ENCODE measurements at regions not wholly inside any gene's neighbourhood (a gene's known extent, or its start where the extent isn't known, plus 50 kb on each side); places are given as distances from the start of the nearest gene placed in this dataset.

DNA sequence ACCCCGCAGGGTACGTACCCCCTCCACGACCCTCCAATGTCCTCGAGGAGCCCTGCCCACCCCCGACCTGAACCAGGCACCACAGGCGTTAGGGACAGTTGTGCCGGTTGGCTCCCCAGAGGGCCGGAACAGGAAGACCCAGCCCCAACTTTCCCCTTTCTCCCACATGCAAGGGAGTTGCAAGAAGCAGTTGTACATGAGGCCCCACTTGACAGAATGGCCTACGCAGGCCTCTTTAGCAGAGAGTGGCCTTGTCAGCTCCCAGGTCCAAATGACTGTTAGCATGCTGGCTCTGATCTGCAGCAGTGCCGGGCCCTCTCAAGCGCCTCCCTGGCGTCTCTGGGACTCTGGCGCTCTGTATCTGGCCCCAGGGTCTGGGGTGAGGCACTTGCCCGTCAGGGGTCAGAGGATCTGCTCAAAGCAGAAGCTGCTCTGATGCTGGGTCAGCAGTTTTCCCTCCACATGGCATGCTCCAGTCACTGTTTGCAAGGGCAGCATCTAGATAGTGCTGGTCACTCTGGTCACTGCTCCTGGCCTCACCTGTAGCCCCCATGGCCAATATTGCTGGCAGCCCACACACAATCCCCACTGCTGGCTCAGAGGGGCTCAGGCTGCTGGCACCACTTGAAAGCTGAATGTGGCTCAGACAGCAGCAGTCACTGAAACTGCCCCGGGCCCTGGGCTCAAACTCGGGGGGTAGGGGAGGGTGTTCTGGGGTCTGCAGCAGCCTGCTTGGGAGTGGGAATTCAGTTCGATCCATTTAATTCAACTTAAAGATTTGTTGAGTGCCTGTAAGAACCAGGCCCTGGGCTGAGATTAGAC is 254.5 kb downstream of the FAM43A start:
- H3K4me2 ChIP-seq (ENCODE audit: low read depth, low read length) = no peak overlapping the region
- H2AFZ ChIP-seq (ENCODE audit: low read length) = no peak overlapping the region
- H3K27ac ChIP-seq (ENCODE audit: extremely low read length, insufficient read depth, low read length) = no peak overlapping the region
- no peaks in the 10 kb centered on the region for H3K4me1 ChIP-seq (ENCODE audit: insufficient read depth, low read length)
- no peaks in the 10 kb centered on the region for H3K9me3 ChIP-seq (ENCODE audit: low read length)
- ATAC-seq (no peak), DNase-seq (ENCODE audit: low spot score) (no peak), FAIRE-seq (no peak)
- no TSS peak for BruUV-seq (replicated peaks)
- in situ Hi-C loops (cut with HindIII; ENCODE audit: extremely low pct_ligation_motif_present, low pct_unique_long_range_greater_than_20kb) (no loop called here), intact Hi-C loops (cut with micrococcal nuclease; ENCODE audit: unreplicated experiment) (no loop called here)
- H3K4me3 ChIP-seq (replicated peaks in 1 of 3; ENCODE audit: insufficient read depth in 1 of 3, low read depth in 2 of 3, low read length in 3 of 3) = no peak overlapping the region
- ChIA-PET CTCF (ENCODE audit: low intra/inter-chr PET ratio, low total read pairs) (no interaction called here), POLR2A (no interaction called here)
- H3K9ac ChIP-seq (ENCODE audit: insufficient read depth, low read depth, low read length) = no peak overlapping the region
- no peaks in the 10 kb centered on the region for H3K36me3 ChIP-seq (replicated peaks in 1 of 2; ENCODE audit: control insufficient read depth in 1 of 2, insufficient read depth in 2 of 2, low read length in 2 of 2)
- WGBS (ENCODE audit: low lambda C conversion rate) = 10% methylated on average over 2 of the region's 17 CpGs
- H4K20me1 ChIP-seq (ENCODE audit: insufficient read depth, low read length) = no peaks in the 10 kb centered on the region
- H3K27me3 ChIP-seq (ENCODE audit: control insufficient read depth in 1 of 2, insufficient read depth in 2 of 2, low read length in 2 of 2) = peaks cover 0 to 37% of the 10 kb centered on the region in 2 experiments; a peak in 3 of 5 replicates
- TF ChIP-seq MAFK (conservative IDR thresholded peaks at IDR 0.05 in 1 of 2, IDR thresholded peaks at IDR 0.05 in 1 of 2; ENCODE audit: low read length in 2 of 2) (peak; percentile 84 to 88), ZBTB21 (CRISPR knock-in tag; IDR thresholded peaks at IDR 0.05) (no peak), ZNF335 (CRISPR knock-in tag; IDR thresholded peaks at IDR 0.05) (no peak), MAFF (IDR thresholded peaks at IDR 0.05; ENCODE audit: low read depth, low read length) (peak; percentile 79)
- H3K79me2 ChIP-seq (ENCODE audit: insufficient read depth, low read length) = no peaks in the 10 kb centered on the region

DNA sequence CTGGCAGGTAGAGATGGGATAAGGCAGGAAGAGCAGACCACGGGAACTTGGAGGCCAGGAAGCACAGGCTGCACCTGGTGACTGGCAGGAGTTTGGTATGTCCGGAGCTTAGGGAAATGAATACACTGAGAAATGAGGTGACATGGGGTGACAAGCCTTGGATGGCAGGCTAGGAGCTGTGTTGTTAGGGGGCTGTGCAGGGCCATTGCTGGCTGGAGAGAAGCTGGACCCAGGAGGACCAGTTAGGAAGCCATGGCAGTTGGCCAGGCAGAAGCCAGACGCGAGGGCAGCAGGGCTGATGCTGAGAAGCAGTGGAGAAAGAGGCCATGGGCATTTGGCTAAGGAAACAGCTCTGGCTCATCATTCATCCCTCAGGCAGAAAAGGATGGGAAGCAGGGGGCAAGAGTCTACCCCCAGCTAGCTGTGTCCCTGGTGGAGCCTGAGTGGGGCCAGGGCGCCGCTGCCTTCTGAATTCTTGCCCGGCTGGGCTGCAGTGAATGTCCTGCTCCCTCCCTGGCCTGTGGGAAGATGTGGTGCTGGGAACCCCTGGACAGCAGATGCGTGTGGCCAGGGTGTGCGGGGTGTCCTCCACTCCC is 255.8 kb downstream of the FAM43A start:
- in situ Hi-C loops (cut with HindIII; ENCODE audit: extremely low pct_ligation_motif_present, low pct_unique_long_range_greater_than_20kb) (no loop called here), intact Hi-C loops (cut with micrococcal nuclease; ENCODE audit: unreplicated experiment) (no loop called here)
- Histone ChIP-seq H3K4me2 (ENCODE audit: low read depth, low read length) (no peak overlapping the region), H3K4me1 (ENCODE audit: insufficient read depth, low read length) (no peaks in the 10 kb centered on the region), H3K27ac (ENCODE audit: extremely low read length, insufficient read depth, low read length) (no peak overlapping the region), H3K36me3 (replicated peaks in 1 of 2; ENCODE audit: control insufficient read depth in 1 of 2, insufficient read depth in 2 of 2, low read length in 2 of 2) (no peaks in the 10 kb centered on the region), H4K20me1 (ENCODE audit: insufficient read depth, low read length) (no peaks in the 10 kb centered on the region), H3K9me3 (ENCODE audit: low read length) (no peaks in the 10 kb centered on the region), H2AFZ (ENCODE audit: low read length) (no peak overlapping the region), H3K79me2 (ENCODE audit: insufficient read depth, low read length) (no peaks in the 10 kb centered on the region), H3K4me3 (replicated peaks in 1 of 3; ENCODE audit: insufficient read depth in 1 of 3, low read depth in 2 of 3, low read length in 3 of 3) (no peak overlapping the region), H3K9ac (ENCODE audit: insufficient read depth, low read depth, low read length) (no peak overlapping the region), H3K27me3 (ENCODE audit: control insufficient read depth in 1 of 2, insufficient read depth in 2 of 2, low read length in 2 of 2) (peaks cover 0 to 40% of the 10 kb centered on the region in 2 experiments; a peak in 3 of 5 replicates)
- WGBS (ENCODE audit: low lambda C conversion rate) = 40% methylated on average over 4 of the region's 9 CpGs
- TF ChIP-seq MAFK (conservative IDR thresholded peaks at IDR 0.05 in 1 of 2, IDR thresholded peaks at IDR 0.05 in 1 of 2; ENCODE audit: low read length in 2 of 2) = no peak
- no peak for TF ChIP-seq PHF5A (CRISPR knock-in tag; IDR thresholded peaks at IDR 0.05; ENCODE audit: low read depth, unreplicated experiment)
- no peak for TF ChIP-seq KAT7 (CRISPR knock-in tag; IDR thresholded peaks at IDR 0.05; ENCODE audit: borderline replicate concordance)
- TF ChIP-seq, protein P1, sequence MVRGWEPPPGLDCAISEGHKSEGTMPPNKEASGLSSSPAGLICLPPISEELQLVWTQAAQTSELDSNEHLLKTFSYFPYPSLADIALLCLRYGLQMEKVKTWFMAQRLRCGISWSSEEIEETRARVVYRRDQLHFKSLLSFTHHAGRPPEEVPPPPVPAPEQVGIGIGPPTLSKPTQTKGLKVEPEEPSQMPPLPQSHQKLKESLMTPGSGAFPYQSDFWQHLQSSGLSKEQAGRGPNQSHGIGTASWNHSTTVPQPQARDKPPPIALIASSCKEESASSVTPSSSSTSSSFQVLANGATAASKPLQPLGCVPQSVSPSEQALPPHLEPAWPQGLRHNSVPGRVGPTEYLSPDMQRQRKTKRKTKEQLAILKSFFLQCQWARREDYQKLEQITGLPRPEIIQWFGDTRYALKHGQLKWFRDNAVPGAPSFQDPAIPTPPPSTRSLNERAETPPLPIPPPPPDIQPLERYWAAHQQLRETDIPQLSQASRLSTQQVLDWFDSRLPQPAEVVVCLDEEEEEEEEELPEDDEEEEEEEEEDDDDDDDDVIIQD (CRISPR knock-in tag; IDR thresholded peaks at IDR 0.05; ENCODE audit: low read depth) = no peak
- TF ChIP-seq, protein P2, sequence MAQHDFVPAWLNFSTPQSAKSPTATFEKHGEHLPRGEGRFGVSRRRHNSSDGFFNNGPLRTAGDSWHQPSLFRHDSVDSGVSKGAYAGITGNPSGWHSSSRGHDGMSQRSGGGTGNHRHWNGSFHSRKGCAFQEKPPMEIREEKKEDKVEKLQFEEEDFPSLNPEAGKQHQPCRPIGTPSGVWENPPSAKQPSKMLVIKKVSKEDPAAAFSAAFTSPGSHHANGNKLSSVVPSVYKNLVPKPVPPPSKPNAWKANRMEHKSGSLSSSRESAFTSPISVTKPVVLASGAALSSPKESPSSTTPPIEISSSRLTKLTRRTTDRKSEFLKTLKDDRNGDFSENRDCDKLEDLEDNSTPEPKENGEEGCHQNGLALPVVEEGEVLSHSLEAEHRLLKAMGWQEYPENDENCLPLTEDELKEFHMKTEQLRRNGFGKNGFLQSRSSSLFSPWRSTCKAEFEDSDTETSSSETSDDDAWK (CRISPR knock-in tag; IDR thresholded peaks at IDR 0.05) = no peak
- no peak for TF ChIP-seq PAX8 (CRISPR knock-in tag; IDR thresholded peaks at IDR 0.05; ENCODE audit: borderline replicate concordance)
- no peak for TF ChIP-seq PRPF4 (IDR thresholded peaks at IDR 0.05; ENCODE audit: low read depth, low read length, poor library complexity, severe bottlenecking)
- TF ChIP-seq ARNT2 (CRISPR knock-in tag; IDR thresholded peaks at IDR 0.05; ENCODE audit: low read depth) = no peak
- no peak for TF ChIP-seq NCOR1 (IDR thresholded peaks at IDR 0.05; ENCODE audit: borderline replicate concordance, low read length)
- TF ChIP-seq ZNF484 (CRISPR knock-in tag; IDR thresholded peaks at IDR 0.05; ENCODE audit: borderline replicate concordance, low read depth) = no peak
- BruUV-seq (replicated peaks) = no TSS peak
- FAIRE-seq (no peak), ATAC-seq (no peak), DNase-seq (ENCODE audit: low spot score) (no peak)
- ChIA-PET POLR2A (no interaction called here), CTCF (ENCODE audit: low intra/inter-chr PET ratio, low total read pairs) (no interaction called here)
